K562 (cell line): ENCODE measurements at regions not wholly inside any gene's neighbourhood (a gene's known extent, or its start where the extent isn't known, plus 50 kb on each side); places are given as distances from the start of the nearest gene placed in this dataset.
A peak's percentile ranks its signal among the peaks of the same experiment; 100 is the strongest.

Source experiments
- ATAC-seq: fragments of 200-7000 bp; cut with Tn5 transposase; 3 replicates; pipeline ENCODE4 v1.9.1; 2020; ENCODE audit warnings: moderate library complexity
- BruUV-seq: library from RNA; stranded (reverse); fragments of 400-500 nt; replicated peaks from 2 replicates; lab custom pipeline; 2021; lab: Mats Ljungman, UMichigan
- CTCF ChIA-PET: fragments of 300-600 bp; formaldehyde crosslinking; extraction: SDS; loops from one replicate; lab custom pipeline; 2021; ENCODE audit warnings: low intra/inter-chr PET ratio; lab: Yijun Ruan, JAX
- POLR2A ChIA-PET: fragments of 300-600, 350-650 bp; sonication (Branson Sonifier 250); formaldehyde crosslinking; extraction: SDS; loops from one replicate; lab custom pipeline; 2021; ENCODE audit warnings: antibody characterized with exemption, inconsistent platforms; lab: Yijun Ruan, JAX
- DNase-seq, 4 experiments: peaks; one replicate each; pipeline versions ENCODE4 v3.0.0 to v3.0.0-alpha.2; 2011 to 2018; ENCODE audit warnings: low spot score in 3 of 4, mixed read lengths in 3 of 4; ENCODE audit errors: extremely low read depth in 1 of 4
- FAIRE-seq: peaks from 2 replicates; lab custom pipeline; 2011; peaks lifted over from hg19 to GRCh38; lab: Jason Lieb, UNC
- H2AFZ ChIP-seq: 2 replicates; pipeline ENCODE4 v1.6.0; 2011; ENCODE audit warnings: low read depth, low read length, control low read depth, inconsistent platforms
- H3K27ac ChIP-seq: fragments of 200-600 bp; 3 replicates; pipeline ENCODE4 v1.8.0; 2011; ENCODE audit warnings: low read depth, mild to moderate bottlenecking, control low read depth, inconsistent platforms, low read length, moderate library complexity, mixed read lengths; ENCODE audit errors: extremely low read depth
- H3K27me3 ChIP-seq, 2 experiments: fragments of 300-600 bp in 1 of 2; 2 replicates in 1 of 2; 3 replicates in 1 of 2; pipeline versions ENCODE4 v1.6.0 to v1.8.0; 2011; ENCODE audit warnings: inconsistent platforms in 2 of 2, low read length in 2 of 2, mild to moderate bottlenecking in 1 of 2, mixed read lengths in 1 of 2, moderate library complexity in 1 of 2; ENCODE audit not compliant: control insufficient read depth in 2 of 2, insufficient read depth in 2 of 2
- H3K36me3 ChIP-seq: fragments of 300-600 bp; 3 replicates; pipeline ENCODE4 v1.8.0; 2011; ENCODE audit warnings: mild to moderate bottlenecking, low read length, inconsistent platforms; ENCODE audit not compliant: control insufficient read depth, insufficient read depth
- H3K4me1 ChIP-seq, 2 experiments: fragments of 200-600 bp in 1 of 2; replicated peaks in 1 of 2; 2 replicates in 1 of 2; 3 replicates in 1 of 2; pipeline versions ENCODE4 v1.5.1 to v1.8.0; 2011; ENCODE audit warnings: inconsistent platforms in 2 of 2, low read length in 2 of 2, mild to moderate bottlenecking in 1 of 2, mixed read lengths in 1 of 2, moderate library complexity in 1 of 2; ENCODE audit not compliant: control insufficient read depth in 2 of 2, insufficient read depth in 2 of 2
- H3K4me2 ChIP-seq: 2 replicates; pipeline ENCODE4 v1.6.1; 2011; ENCODE audit warnings: low read length, control low read depth, inconsistent platforms, mixed read lengths; ENCODE audit not compliant: insufficient read depth
- H3K4me3 ChIP-seq: fragments of 200-600 bp; sonication (generic), shearing (Covaris generic); 2 replicates; pipeline ENCODE4 v1.5.1; 2016; ENCODE audit warnings: control low read depth, inconsistent platforms
- H3K79me2 ChIP-seq: fragments of 200-600 bp; 3 replicates; pipeline ENCODE4 v1.8.0; 2011; ENCODE audit warnings: low read length, inconsistent platforms; ENCODE audit not compliant: control insufficient read depth, insufficient read depth
- H3K9ac ChIP-seq, 2 experiments: 2 replicates each; pipeline versions ENCODE4 v1.6.0 to v1.6.1; 2011; ENCODE audit warnings: low read depth in 2 of 2, low read length in 2 of 2, control low read depth in 1 of 2, inconsistent platforms in 1 of 2, mild to moderate bottlenecking in 1 of 2, mixed read lengths in 1 of 2; ENCODE audit not compliant: insufficient read depth in 1 of 2
- H3K9me1 ChIP-seq: one replicate; pipeline ENCODE4 v1.6.0; 2011; ENCODE audit warnings: inconsistent platforms, mild to moderate bottlenecking, low read length, moderate library complexity; ENCODE audit not compliant: control insufficient read depth, insufficient read depth
- H3K9me3 ChIP-seq: replicated peaks from 2 replicates; pipeline ENCODE4 v1.5.1; 2011; ENCODE audit warnings: low read depth, low read length, inconsistent platforms; ENCODE audit not compliant: control insufficient read depth, insufficient read depth
- H4K20me1 ChIP-seq: replicated peaks from 2 replicates; pipeline ENCODE4 v1.6.1; 2011; ENCODE audit warnings: low read length, inconsistent platforms, mixed read lengths; ENCODE audit not compliant: control insufficient read depth, insufficient read depth
- JUNB ChIP-seq: fragments of 450-650 bp; formaldehyde crosslinking; conservative IDR thresholded peaks from 2 replicates; pipeline ENCODE4 v1.4.0; 2020; ENCODE audit warnings: mild to moderate bottlenecking
- MYBL2 ChIP-seq, 2 experiments: fragments of 450-650 bp in 1 of 2; sonication (generic) in 1 of 2; formaldehyde crosslinking in 1 of 2; IDR thresholded peaks; 2 replicates each; pipeline versions ENCODE4 v1.6.1 to v1.8.1; 2017 to 2022; ENCODE audit warnings: borderline replicate concordance in 1 of 2, inconsistent platforms in 1 of 2, low read depth in 1 of 2, mild to moderate bottlenecking in 1 of 2, missing genetic modification reagents in 1 of 2, moderate library complexity in 1 of 2
- NFIC ChIP-seq: fragments of 450-650 bp; IDR thresholded peaks from 2 replicates; pipeline ENCODE4 v1.6.1; 2017; ENCODE audit warnings: mild to moderate bottlenecking, inconsistent platforms
- PBX2 ChIP-seq, 2 experiments: IDR thresholded peaks in 1 of 2; conservative IDR thresholded peaks in 1 of 2; 2 replicates each; pipeline ENCODE4 v1.6.1; 2016; ENCODE audit warnings: low read depth in 2 of 2, mild to moderate bottlenecking in 1 of 2, missing compliant biosample characterization in 1 of 2, missing genetic modification characterization in 1 of 2, moderate library complexity in 1 of 2
- PKNOX1 ChIP-seq: fragments of 450-650 bp; IDR thresholded peaks from 2 replicates; pipeline ENCODE4 v1.6.1; 2016
- SRSF1 ChIP-seq: fragments of 200-400 bp; formaldehyde crosslinking; IDR thresholded peaks from 2 replicates; pipeline ENCODE4 v1.6.1; 2017; ENCODE audit warnings: mild to moderate bottlenecking, low read depth, low read length, moderate library complexity
- TAF9B ChIP-seq: fragments of 450-650 bp; IDR thresholded peaks from 2 replicates; pipeline ENCODE4 v1.6.1; 2018; ENCODE audit warnings: mild to moderate bottlenecking; ENCODE audit not compliant: partially characterized antibody
- ZBTB33 ChIP-seq: sonication (generic); formaldehyde crosslinking; IDR thresholded peaks from 2 replicates; pipeline ENCODE4 v1.8.1; 2023; ENCODE audit warnings: mild to moderate bottlenecking, missing genetic modification reagents
- ZNF263 ChIP-seq: sonication (generic); formaldehyde crosslinking; IDR thresholded peaks from 2 replicates; pipeline ENCODE4 v1.8.0; 2022; ENCODE audit warnings: mild to moderate bottlenecking, missing genetic modification reagents, borderline replicate concordance
- ZNF395 ChIP-seq: fragments of 200-800 bp; sonication (Bioruptor generic); IDR thresholded peaks from 2 replicates; pipeline ENCODE4 v1.6.1; 2017; ENCODE audit warnings: missing genetic modification characterization, missing compliant biosample characterization
- WGBS: fragments of 100-300 bp; shearing (Covaris generic); methylation state at CpG from one replicate; pipeline ENCODE4 v1.1.6; 2016; ENCODE audit warnings: low coverage, mixed read lengths; ENCODE audit not compliant: insufficient coverage; ENCODE audit errors: missing lambda C conversion rate; 5-methylcytosine and 5-hydroxymethylcytosine counted together
- in situ Hi-C: fragments of 300-500 bp; cut with MboI; formaldehyde crosslinking; loops from 4 replicates; pipeline ENCODE4 v1.15.0; 2018; ENCODE audit warnings: inconsistent platforms, mixed read lengths
- intact Hi-C: fragments of 100-400 bp; cut with micrococcal nuclease; formaldehyde crosslinking; loops from 2 replicates; pipeline ENCODE4 v1.14.2; 2022

GRCh38 chr20:62554898-62555641 is 79.3 kb upstream of the GATA5 start:
- H3K9me1 ChIP-seq: peaks cover 3% of the 10 kb centered on the region
- H3K27ac ChIP-seq: no peak overlapping the region
- no TSS peak for BruUV-seq
- CTCF ChIA-PET: no interaction called here
- peaks cover 23% of the 10 kb centered on the region; the same call in 1 of the 2 replicates for H4K20me1 ChIP-seq
- peaks cover 0 to 75% of the 10 kb centered on the region in 2 experiments; a peak in 2 of 5 replicates for H3K4me1 ChIP-seq
- POLR2A ChIA-PET: interaction anchor here (0.6 to 0.8 kb wide), 4 partner anchors 10 to 263 kb away, joined by 3 to 4 read pairs (median 3); no protein-coding TSS in a partner anchor
- 14% methylated on average over 20 of the region's 27 CpGs for WGBS
- in situ Hi-C loops: no loop called here
- no peak overlapping the region for H3K4me2 ChIP-seq
- no peak overlapping the region; a peak in 1 of 4 replicates for H3K9ac ChIP-seq
- H3K9me3 ChIP-seq: no peaks in the 10 kb centered on the region
- no peak for DNase-seq
- TF ChIP-seq PKNOX1: no peak
- TF ChIP-seq NFIC: 0 out of 2 replicates have a peak, but pooled peaks have one; percentile 11
- TF ChIP-seq ZNF263 (CRISPR knock-in tag): peak; percentile 17; the same call in 1 of the 2 replicates
- no peak for TF ChIP-seq ZNF395
- no peak for TF ChIP-seq TAF9B
- no peak for TF ChIP-seq PBX2 (CRISPR knock-in tag; IDR thresholded peaks at IDR 0.05; ENCODE audit: low read depth)
- TF ChIP-seq PBX2 (tag; conservative IDR thresholded peaks at IDR 0.05; ENCODE audit: low read depth): no peak
- no peak for TF ChIP-seq JUNB (CRISPR knock-in tag)
- no peak for TF ChIP-seq MYBL2 (IDR thresholded peaks at IDR 0.05; ENCODE audit: low read depth)
- no peak for TF ChIP-seq MYBL2 (CRISPR knock-in tag; IDR thresholded peaks at IDR 0.05; ENCODE audit: borderline replicate concordance)
- no peak for TF ChIP-seq SRSF1
- TF ChIP-seq ZBTB33 (CRISPR knock-in tag): no peak
- TF ChIP-seq, all 486 proteins: peak for 2
- Histone ChIP-seq H3K4me3 (no peak overlapping the region), H3K79me2 (no peaks in the 10 kb centered on the region), H3K36me3 (no peaks in the 10 kb centered on the region), H2AFZ (no peak overlapping the region), H3K27me3 (peaks cover 73 to 88% of the 10 kb centered on the region in 2 experiments)
- ATAC-seq: no peak
- FAIRE-seq: no peak
- intact Hi-C loops: no loop called here
